ENCODE measurements at regions not wholly inside any gene's neighbourhood (a gene's known extent, or its start where the extent isn't known, plus 50 kb on each side); places are given as distances from the start of the nearest gene placed in this dataset.
"Not testable (repeated sequence)": the region's sequence is repeated elsewhere in the genome, so short reads cannot be mapped to it uniquely, and the experiment has no call there.

- DNase-seq (ENCODE audit: low spot score): no peak
- 72% methylated on average over 1 of the region's 1 CpG for WGBS
- Histone ChIP-seq H3K4me1 (replicated peaks) (no peaks in the 10 kb centered on the region), H3K36me3 (no peaks in the 10 kb centered on the region), H3K9me3 (no peaks in the 10 kb centered on the region), H3K4me3 (no peak overlapping the region), H3K27me3 (replicated peaks; ENCODE audit: insufficient read depth) (no peaks in the 10 kb centered on the region), H3K27ac (no peak overlapping the region)
- TF ChIP-seq POLR2A (IDR thresholded peaks at IDR 0.05) (no peak), POLR2AphosphoS5 (IDR thresholded peaks at IDR 0.05) (no peak), CTCF (IDR thresholded peaks at IDR 0.05) (no peak)
- intact Hi-C loops (cut with DNase I): no loop called here
Observed at GRCh38 chr6:86686496-86686895, 250.8 kb upstream of the HTR1E start.

- Histone ChIP-seq H3K4me1 (replicated peaks) (no peaks in the 10 kb centered on the region), H3K27me3 (replicated peaks; ENCODE audit: insufficient read depth) (no peaks in the 10 kb centered on the region), H3K27ac (no peak overlapping the region), H3K9me3 (no peaks in the 10 kb centered on the region), H3K36me3 (no peaks in the 10 kb centered on the region), H3K4me3 (no peak overlapping the region)
- intact Hi-C loops (cut with DNase I): no loop called here
- DNase-seq (ENCODE audit: low spot score): no peak
- WGBS: 29% methylated on average over 3 of the region's 3 CpGs
- no peak for TF ChIP-seq CTCF (IDR thresholded peaks at IDR 0.05)
- TF ChIP-seq POLR2AphosphoS5 (IDR thresholded peaks at IDR 0.05): no peak
- TF ChIP-seq POLR2A (IDR thresholded peaks at IDR 0.05): no peak
Observed at GRCh38 chr6:86685230-86685797, 252.0 kb upstream of the HTR1E start.

- WGBS: 68% methylated on average over 1 of the region's 1 CpG
- intact Hi-C loops (cut with DNase I): no loop called here
- DNase-seq (ENCODE audit: low spot score): no peak
- Histone ChIP-seq H3K27ac (no peak overlapping the region), H3K4me1 (replicated peaks) (no peaks in the 10 kb centered on the region), H3K9me3 (no peaks in the 10 kb centered on the region), H3K4me3 (no peak overlapping the region), H3K27me3 (replicated peaks; ENCODE audit: insufficient read depth) (no peaks in the 10 kb centered on the region), H3K36me3 (no peaks in the 10 kb centered on the region)
- no peak for TF ChIP-seq POLR2AphosphoS5 (IDR thresholded peaks at IDR 0.05)
- no peak for TF ChIP-seq POLR2A (IDR thresholded peaks at IDR 0.05)
- no peak for TF ChIP-seq CTCF (IDR thresholded peaks at IDR 0.05)
Observed at GRCh38 chr6:86683132-86683908, 254.0 kb upstream of the HTR1E start.

GRCh38 chr6:86682297-86682696 is 255.0 kb upstream of the HTR1E start:
- H3K9me3 ChIP-seq: no peaks in the 10 kb centered on the region
- intact Hi-C loops (cut with DNase I): no loop called here
- no peak overlapping the region for H3K27ac ChIP-seq
- no peak for TF ChIP-seq POLR2A (IDR thresholded peaks at IDR 0.05)
- TF ChIP-seq POLR2AphosphoS5 (IDR thresholded peaks at IDR 0.05): no peak
- no peak for TF ChIP-seq CTCF (IDR thresholded peaks at IDR 0.05)
- DNase-seq (ENCODE audit: low spot score): no peak
- no peaks in the 10 kb centered on the region for H3K4me1 ChIP-seq (replicated peaks)
- no peak overlapping the region for H3K4me3 ChIP-seq
- no peaks in the 10 kb centered on the region for H3K27me3 ChIP-seq (replicated peaks; ENCODE audit: insufficient read depth)
- no peaks in the 10 kb centered on the region for H3K36me3 ChIP-seq
- 69% methylated on average over 1 of the region's 1 CpG for WGBS

GRCh38 chr6:86681140-86681539 is 256.2 kb upstream of the HTR1E start:
- H3K27me3 ChIP-seq (replicated peaks; ENCODE audit: insufficient read depth); intact Hi-C loops (cut with DNase I); H3K4me1 ChIP-seq (replicated peaks); H3K4me3 ChIP-seq; DNase-seq (ENCODE audit: low spot score); H3K36me3 ChIP-seq; H3K27ac ChIP-seq; H3K9me3 ChIP-seq: not testable (repeated sequence)
- 80% methylated on average over 1 of the region's 1 CpG for WGBS

- H3K9me3 ChIP-seq; H3K27me3 ChIP-seq (replicated peaks; ENCODE audit: insufficient read depth); H3K27ac ChIP-seq; H3K4me3 ChIP-seq; DNase-seq (ENCODE audit: low spot score); H3K36me3 ChIP-seq; H3K4me1 ChIP-seq (replicated peaks); intact Hi-C loops (cut with DNase I): not testable (repeated sequence)
- WGBS: 86% methylated on average over 8 of the region's 8 CpGs
Observed at GRCh38 chr6:86672125-86672524, 265.2 kb upstream of the HTR1E start.

Data from prostate gland (tissue), 2 donors.